ENCODE measurements at regions not wholly inside any gene's neighbourhood (a gene's known extent, or its start where the extent isn't known, plus 50 kb on each side); places are given as distances from the start of the nearest gene placed in this dataset.

DNA sequence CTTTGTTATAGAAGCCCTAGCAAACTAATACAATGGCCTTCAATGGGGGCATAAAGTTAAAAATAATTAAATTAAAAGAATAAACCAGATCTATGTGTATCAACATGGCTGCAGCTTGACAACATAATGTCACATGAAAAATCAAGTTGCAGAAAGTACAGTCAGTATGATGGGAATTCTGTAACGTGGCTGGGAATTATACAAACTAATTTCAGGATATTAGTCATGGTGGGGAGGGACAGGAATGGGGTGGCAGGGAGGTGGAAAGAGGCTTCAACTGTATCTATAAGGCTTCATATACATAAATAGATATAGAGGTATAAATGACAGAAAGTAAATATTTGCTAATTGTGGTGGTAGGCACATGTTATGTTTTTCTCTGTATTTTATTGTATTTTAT lies 107.1 kb downstream of the UNC5CL start:
- Histone ChIP-seq H3K4me3 (no peak overlapping the region), H3K27ac (no peak overlapping the region)
- DNase-seq (ENCODE audit: low spot score), result no peak
- TF ChIP-seq, protein P1, sequence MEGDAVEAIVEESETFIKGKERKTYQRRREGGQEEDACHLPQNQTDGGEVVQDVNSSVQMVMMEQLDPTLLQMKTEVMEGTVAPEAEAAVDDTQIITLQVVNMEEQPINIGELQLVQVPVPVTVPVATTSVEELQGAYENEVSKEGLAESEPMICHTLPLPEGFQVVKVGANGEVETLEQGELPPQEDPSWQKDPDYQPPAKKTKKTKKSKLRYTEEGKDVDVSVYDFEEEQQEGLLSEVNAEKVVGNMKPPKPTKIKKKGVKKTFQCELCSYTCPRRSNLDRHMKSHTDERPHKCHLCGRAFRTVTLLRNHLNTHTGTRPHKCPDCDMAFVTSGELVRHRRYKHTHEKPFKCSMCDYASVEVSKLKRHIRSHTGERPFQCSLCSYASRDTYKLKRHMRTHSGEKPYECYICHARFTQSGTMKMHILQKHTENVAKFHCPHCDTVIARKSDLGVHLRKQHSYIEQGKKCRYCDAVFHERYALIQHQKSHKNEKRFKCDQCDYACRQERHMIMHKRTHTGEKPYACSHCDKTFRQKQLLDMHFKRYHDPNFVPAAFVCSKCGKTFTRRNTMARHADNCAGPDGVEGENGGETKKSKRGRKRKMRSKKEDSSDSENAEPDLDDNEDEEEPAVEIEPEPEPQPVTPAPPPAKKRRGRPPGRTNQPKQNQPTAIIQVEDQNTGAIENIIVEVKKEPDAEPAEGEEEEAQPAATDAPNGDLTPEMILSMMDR (IDR thresholded peaks at IDR 0.05), result no peak

DNA sequence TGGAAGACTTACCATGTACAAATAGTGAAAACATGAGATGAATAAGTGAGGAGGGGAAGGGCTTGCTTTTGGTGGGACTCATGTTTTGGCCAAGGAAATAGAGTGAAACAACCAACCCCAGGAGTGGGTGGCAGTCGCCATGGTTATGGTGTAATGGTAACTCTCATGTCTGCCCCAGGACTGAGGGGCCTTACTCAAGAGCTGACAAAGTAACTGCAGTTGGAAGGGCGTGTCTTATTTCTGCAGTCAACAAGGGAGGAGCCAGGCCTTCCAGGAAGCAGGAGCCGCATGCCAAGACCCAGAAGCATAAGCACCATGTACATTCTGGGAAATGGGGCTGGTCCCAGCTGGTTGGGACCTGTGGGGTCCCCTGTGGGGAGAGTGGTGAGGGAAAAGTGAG lies 108.5 kb downstream of the UNC5CL start:
- DNase-seq (ENCODE audit: low spot score), result no peak
- no peak overlapping the region for H3K27ac ChIP-seq
- no peak overlapping the region for H3K4me3 ChIP-seq
- TF ChIP-seq, protein P1 (IDR thresholded peaks at IDR 0.05), result no peak

DNA sequence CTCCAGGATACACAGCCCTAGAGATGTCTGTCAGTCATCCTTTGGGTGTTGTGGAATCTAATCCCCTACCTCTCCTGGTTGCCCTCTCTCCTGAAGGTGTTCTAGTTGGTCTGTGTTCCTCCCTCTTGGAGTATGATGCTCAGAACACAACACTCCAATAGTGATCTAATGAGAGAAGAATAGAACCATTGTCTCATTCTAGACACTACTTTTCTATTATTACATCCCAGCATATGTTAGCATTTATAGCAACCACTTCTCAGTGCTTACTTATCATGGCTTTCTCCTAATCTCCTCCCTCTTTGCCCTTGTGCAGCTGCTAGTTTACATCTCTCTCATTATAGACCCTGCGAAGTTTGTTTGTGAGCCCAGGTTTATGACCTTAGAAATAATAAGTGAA lies 109.0 kb downstream of the UNC5CL start:
- no peak overlapping the region for H3K27ac ChIP-seq

DNA sequence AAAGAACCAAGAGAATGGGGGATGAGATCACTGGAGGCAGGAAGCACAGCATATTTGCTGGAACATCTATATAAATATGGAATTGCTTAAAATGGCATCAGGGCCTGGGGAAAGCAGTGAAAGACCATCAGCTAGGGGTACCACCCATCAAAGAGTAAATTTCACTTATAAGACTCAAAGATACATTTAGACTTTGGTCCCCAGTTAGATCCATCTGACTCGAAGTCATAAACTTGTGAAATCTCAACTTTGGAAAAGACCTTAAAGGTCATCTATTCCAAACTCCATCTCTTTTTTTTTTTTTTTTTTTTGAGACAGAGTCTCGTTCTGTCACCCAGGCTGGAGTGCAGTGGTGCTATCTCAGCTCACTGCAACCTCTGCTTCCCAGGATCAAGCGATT lies 109.8 kb downstream of the UNC5CL start:
- TF ChIP-seq, protein P1 (IDR thresholded peaks at IDR 0.05), result no peak
- H3K4me3 ChIP-seq, result no peak overlapping the region
- no peak overlapping the region for H3K27ac ChIP-seq
- no peak for DNase-seq (ENCODE audit: low spot score)

More for the DNA sequence above, 109.0 kb downstream of the UNC5CL start:
- TF ChIP-seq, protein P1 (IDR thresholded peaks at IDR 0.05), result no peak
- H3K4me3 ChIP-seq, result no peak overlapping the region
- no peak for DNase-seq (ENCODE audit: low spot score)

DNA sequence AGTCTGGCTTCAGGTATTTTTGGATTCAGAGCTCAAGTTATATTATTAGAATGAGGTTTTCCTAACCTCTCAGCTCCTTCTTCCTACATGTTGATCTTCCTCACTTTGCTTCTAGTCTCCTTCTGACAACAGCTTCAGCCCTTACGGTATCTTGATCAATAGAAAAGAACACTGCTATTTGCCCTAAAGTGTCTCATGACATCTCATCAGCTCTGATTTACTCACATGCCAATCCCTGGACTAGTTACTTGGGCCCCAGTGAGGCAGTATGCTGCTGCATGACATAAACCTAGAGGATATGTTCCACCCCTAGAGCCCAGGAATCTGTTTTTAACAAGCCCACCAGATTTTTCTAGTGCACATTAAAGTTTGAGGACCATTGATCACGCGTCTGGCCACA lies 110.3 kb downstream of the UNC5CL start:
- TF ChIP-seq, protein P1 (IDR thresholded peaks at IDR 0.05), result no peak
- Histone ChIP-seq H3K27ac (no peak overlapping the region), H3K4me3 (no peak overlapping the region)
- no peak for DNase-seq (ENCODE audit: low spot score)

DNA sequence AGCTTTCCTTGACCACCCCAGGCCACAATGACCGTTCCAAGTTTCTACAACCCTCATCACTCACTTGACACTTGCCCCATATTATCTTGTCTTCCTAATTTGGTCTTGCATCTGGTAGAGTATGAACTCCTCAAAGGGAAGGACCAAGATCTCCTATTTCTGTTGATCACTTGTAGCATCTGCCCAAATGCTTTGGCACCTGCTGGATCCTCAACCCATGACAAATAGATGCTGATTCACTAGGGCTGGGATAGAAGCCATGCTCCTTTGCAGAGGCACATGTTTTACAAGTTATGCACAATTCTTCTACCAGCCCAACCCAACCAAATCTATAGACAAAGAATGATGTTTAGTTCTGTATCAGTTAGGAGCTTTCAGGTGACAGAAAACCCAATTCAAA lies 110.7 kb downstream of the UNC5CL start:
- no peak overlapping the region for H3K4me3 ChIP-seq
- H3K27ac ChIP-seq, result no peak overlapping the region
- DNase-seq (ENCODE audit: low spot score), result no peak
- TF ChIP-seq, protein P1 (IDR thresholded peaks at IDR 0.05), result no peak

DNA sequence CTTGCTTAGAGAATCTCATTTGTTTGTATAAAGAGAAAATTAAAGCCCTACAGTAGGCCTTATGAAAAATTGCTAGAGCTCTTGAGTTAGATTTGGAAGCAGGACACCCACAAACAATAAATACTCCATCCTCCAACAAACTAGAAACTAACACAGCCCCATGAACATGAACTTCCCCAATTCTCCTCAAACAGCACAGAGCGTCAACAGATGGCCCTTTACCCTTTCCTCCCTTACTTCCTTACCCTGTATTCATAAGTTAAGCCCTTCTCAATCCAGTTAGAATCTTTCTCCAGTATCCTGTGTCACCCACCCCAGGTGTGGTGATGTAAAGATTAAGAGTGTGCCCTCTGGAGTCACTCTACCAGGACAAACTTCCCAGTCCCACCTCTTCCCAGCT lies 113.7 kb downstream of the UNC5CL start:
- H3K4me3 ChIP-seq, result no peak overlapping the region
- no peak for DNase-seq (ENCODE audit: low spot score)
- H3K27ac ChIP-seq, result no peak overlapping the region
- TF ChIP-seq, protein P1 (IDR thresholded peaks at IDR 0.05), result no peak

All from coronary artery (tissue), 2 donors.